ENCODE measurements at regions not wholly inside any gene's neighbourhood (a gene's known extent, or its start where the extent isn't known, plus 50 kb on each side); places are given as distances from the start of the nearest gene placed in this dataset.

GRCh38 chr5:110038297-110038997 lies 348.7 kb downstream of the MAN2A1 start:
- no peak for DNase-seq

GRCh38 chr5:110040178-110040577 lies 350.5 kb downstream of the MAN2A1 start:
- DNase-seq, result no peak

GRCh38 chr5:110043025-110043424 lies 353.3 kb downstream of the MAN2A1 start:
- no peak for DNase-seq

GRCh38 chr5:110045158-110045557 lies 355.4 kb downstream of the MAN2A1 start:
- no peak for DNase-seq

- no peak for DNase-seq
These were observed 358.8 kb downstream of the MAN2A1 start for GRCh38 chr5:110048491-110048890.

- no peak for DNase-seq
These were observed 360.1 kb downstream of the MAN2A1 start for GRCh38 chr5:110049816-110050215.

GRCh38 chr5:110050640-110051345 lies 361.1 kb downstream of the MAN2A1 start:
- no peak for DNase-seq

GRCh38 chr5:110053205-110053604 lies 363.5 kb downstream of the MAN2A1 start:
- DNase-seq, result no peak

GRCh38 chr5:110053824-110054223 lies 364.1 kb downstream of the MAN2A1 start:
- DNase-seq, result no peak

- DNase-seq, result peak; percentile 48 to 58
These were observed 364.5 kb downstream of the MAN2A1 start for GRCh38 chr5:110054240-110054639.

GRCh38 chr5:110055302-110055701 lies 365.6 kb downstream of the MAN2A1 start:
- no peak for DNase-seq

GRCh38 chr5:110056580-110057114 lies 366.9 kb downstream of the MAN2A1 start:
- DNase-seq, result no peak

- no peak for DNase-seq
These were observed 368.4 kb downstream of the MAN2A1 start for GRCh38 chr5:110058175-110058574.

GRCh38 chr5:110062246-110062645 lies 372.5 kb downstream of the MAN2A1 start:
- DNase-seq, result no peak

GRCh38 chr5:110063640-110064602 lies 374.2 kb downstream of the MAN2A1 start:
- no peak for DNase-seq

GRCh38 chr5:110064603-110065268 lies 375.0 kb downstream of the MAN2A1 start:
- DNase-seq, result no peak

- no peak for DNase-seq
These were observed 381.1 kb downstream of the MAN2A1 start for GRCh38 chr5:110070836-110071235.

GRCh38 chr5:110072651-110073050 lies 382.9 kb downstream of the MAN2A1 start:
- no peak for DNase-seq

GRCh38 chr5:110073534-110073933 lies 383.8 kb downstream of the MAN2A1 start:
- DNase-seq, result no peak

GRCh38 chr5:110075656-110076055 lies 385.9 kb downstream of the MAN2A1 start:
- no peak for DNase-seq

- DNase-seq, result no peak
These were observed 387.4 kb downstream of the MAN2A1 start for GRCh38 chr5:110077147-110077546.

GRCh38 chr5:110082194-110082593 lies 392.5 kb downstream of the MAN2A1 start:
- DNase-seq, result no peak

GRCh38 chr5:110082863-110083262 lies 393.1 kb downstream of the MAN2A1 start:
- DNase-seq, result no peak

Data from stimulated activated CD4-positive, alpha-beta T cell treated with anti-CD3 and anti-CD28 coated beads, Interleukin-2, amount 100 ng/mL, for 48 hours (primary cell).